H9 (cell line): ENCODE measurements at regions not wholly inside any gene's neighbourhood (a gene's known extent, or its start where the extent isn't known, plus 50 kb on each side); places are given as distances from the start of the nearest gene placed in this dataset.

Experiments
- DNase-seq: peaks from one replicate; pipeline ENCODE4 v3.0.0-alpha.2; 2017
- H2AFZ ChIP-seq: one replicate; pipeline ENCODE4 v1.6.1; 2013; ENCODE audit warnings: mild to moderate bottlenecking, low read length, control low read depth, moderate library complexity
- H2AK5ac ChIP-seq: 2 replicates; pipeline ENCODE4 v1.6.1; 2013; ENCODE audit warnings: low read length, control low read depth, mixed read lengths; ENCODE audit not compliant: insufficient read length
- H2BK120ac ChIP-seq: one replicate; pipeline ENCODE4 v1.6.1; 2013; ENCODE audit warnings: low read depth, mild to moderate bottlenecking, low read length, control low read depth, inconsistent platforms; ENCODE audit not compliant: poor library complexity, severe bottlenecking
- H2BK12ac ChIP-seq: 2 replicates; pipeline ENCODE4 v1.6.1; 2013; ENCODE audit warnings: low read length, control low read depth, mixed read lengths, low read depth; ENCODE audit not compliant: insufficient read length
- H2BK15ac ChIP-seq: 2 replicates; pipeline ENCODE4 v1.6.1; 2013; ENCODE audit warnings: low read depth, low read length, control low read depth
- H2BK20ac ChIP-seq: one replicate; pipeline ENCODE4 v1.6.1; 2013; ENCODE audit warnings: low read depth, mild to moderate bottlenecking, low read length, control low read depth, inconsistent platforms; ENCODE audit not compliant: poor library complexity, severe bottlenecking
- H2BK5ac ChIP-seq: 2 replicates; pipeline ENCODE4 v1.6.1; 2013; ENCODE audit warnings: low read length, control low read depth, mixed read lengths; ENCODE audit not compliant: insufficient read length
- H3K14ac ChIP-seq: 2 replicates; pipeline ENCODE4 v1.6.1; 2013; ENCODE audit warnings: low read length, control low read depth; ENCODE audit not compliant: insufficient read depth
- H3K18ac ChIP-seq: 2 replicates; pipeline ENCODE4 v1.6.1; 2013; ENCODE audit warnings: low read depth, mild to moderate bottlenecking, mixed read lengths, low read length, control low read depth; ENCODE audit not compliant: insufficient read length
- H3K23ac ChIP-seq: 2 replicates; pipeline ENCODE4 v1.6.1; 2013; ENCODE audit warnings: low read length, control low read depth, mixed read lengths, low read depth; ENCODE audit not compliant: insufficient read length
- H3K23me2 ChIP-seq: 2 replicates; pipeline ENCODE4 v1.6.1; 2013; ENCODE audit warnings: low read depth, mild to moderate bottlenecking, mixed read lengths, low read length, control low read depth; ENCODE audit not compliant: insufficient read length, poor library complexity, severe bottlenecking
- H3K27ac ChIP-seq: 2 replicates; pipeline ENCODE4 v1.5.1; 2013; ENCODE audit warnings: low read length, control low read depth, mixed read lengths, low read depth; ENCODE audit not compliant: insufficient read length
- H3K27me3 ChIP-seq: 2 replicates; pipeline ENCODE4 v1.6.1; 2013; ENCODE audit warnings: low read length, control low read depth, inconsistent platforms; ENCODE audit not compliant: insufficient read depth
- H3K4ac ChIP-seq: 2 replicates; pipeline ENCODE4 v1.6.1; 2013; ENCODE audit warnings: low read depth, mild to moderate bottlenecking, control low read depth, inconsistent platforms, low read length, moderate library complexity
- H3K4me1 ChIP-seq: 2 replicates; pipeline ENCODE4 v1.6.1; 2013; ENCODE audit warnings: low read length, control low read depth, inconsistent platforms; ENCODE audit not compliant: insufficient read depth
- H3K4me2 ChIP-seq: 2 replicates; pipeline ENCODE4 v1.6.1; 2013; ENCODE audit warnings: low read length, control low read depth, mixed read lengths; ENCODE audit not compliant: insufficient read length, insufficient read depth
- H3K56ac ChIP-seq: 2 replicates; pipeline ENCODE4 v1.6.1; 2013; ENCODE audit warnings: low read depth, mild to moderate bottlenecking, mixed read lengths, low read length, control low read depth; ENCODE audit not compliant: insufficient read length
- H3K79me1 ChIP-seq: 2 replicates; pipeline ENCODE4 v1.6.1; 2013; ENCODE audit warnings: low read depth, mild to moderate bottlenecking, moderate library complexity, low read length, control low read depth, inconsistent platforms; ENCODE audit not compliant: insufficient read depth, poor library complexity, severe bottlenecking
- H3K79me2 ChIP-seq: 2 replicates; pipeline ENCODE4 v1.6.1; 2013; ENCODE audit warnings: low read length, control low read depth, inconsistent platforms; ENCODE audit not compliant: insufficient read depth
- H3K9ac ChIP-seq: 2 replicates; pipeline ENCODE4 v1.6.1; 2013; ENCODE audit warnings: low read length, control low read depth, mixed read lengths; ENCODE audit not compliant: insufficient read length; ENCODE audit errors: extremely low read depth
- H3K9me3 ChIP-seq: one replicate; pipeline ENCODE4 v1.6.1; 2013; ENCODE audit warnings: low read depth, low read length, inconsistent platforms; ENCODE audit not compliant: control insufficient read depth
- H3T11ph ChIP-seq: one replicate; pipeline ENCODE4 v1.6.1; 2013; ENCODE audit warnings: mild to moderate bottlenecking, low read length, control low read depth, inconsistent platforms
- H4K20me1 ChIP-seq: one replicate; pipeline ENCODE4 v1.6.1; 2013; ENCODE audit not compliant: control insufficient read depth, insufficient read length, insufficient read depth
- H4K5ac ChIP-seq: 2 replicates; pipeline ENCODE4 v1.6.1; 2013; ENCODE audit warnings: low read depth, mild to moderate bottlenecking, mixed read lengths, low read length, control low read depth; ENCODE audit not compliant: insufficient read length
- H4K8ac ChIP-seq: replicated peaks from 2 replicates; pipeline ENCODE4 v1.6.1; 2013; ENCODE audit warnings: low read length, control low read depth, mixed read lengths, low read depth; ENCODE audit not compliant: insufficient read length
- H4K91ac ChIP-seq: 2 replicates; pipeline ENCODE4 v1.6.1; 2013; ENCODE audit warnings: low read depth, mild to moderate bottlenecking, moderate library complexity, mixed read lengths, low read length, control low read depth; ENCODE audit not compliant: insufficient read length
- H3K27ac Mint-ChIP-seq, 3 experiments: 2 replicates in 2 of 3; 3 replicates in 1 of 3; pipeline ENCODE4 v1.8.0; 2020 to 2021; ENCODE audit warnings: mixed read lengths in 3 of 3, mild to moderate bottlenecking in 1 of 3, moderate library complexity in 1 of 3
- H3K27me3 Mint-ChIP-seq: 2 replicates; pipeline ENCODE4 v1.8.0; 2021; ENCODE audit warnings: low read depth, mild to moderate bottlenecking, moderate library complexity, mixed read lengths
- H3K36me3 Mint-ChIP-seq, 3 experiments: 2 replicates in 2 of 3; 3 replicates in 1 of 3; pipeline ENCODE4 v1.8.0; 2020 to 2021; ENCODE audit warnings: low read depth in 3 of 3, mixed read lengths in 3 of 3; ENCODE audit not compliant: insufficient read depth in 1 of 3
- H3K4me1 Mint-ChIP-seq, 2 experiments: 2 replicates each; pipeline ENCODE4 v1.8.0; 2020; ENCODE audit warnings: mixed read lengths in 2 of 2
- H3K4me3 Mint-ChIP-seq, 2 experiments: 2 replicates in 1 of 2; 3 replicates in 1 of 2; pipeline ENCODE4 v1.8.0; 2020 to 2021; ENCODE audit warnings: mild to moderate bottlenecking in 2 of 2, mixed read lengths in 2 of 2, moderate library complexity in 1 of 2
- H3K9me3 Mint-ChIP-seq, 2 experiments: 2 replicates in 1 of 2; 3 replicates in 1 of 2; pipeline ENCODE4 v1.8.0; 2020; ENCODE audit warnings: mild to moderate bottlenecking in 2 of 2, mixed read lengths in 2 of 2, moderate library complexity in 1 of 2
- TF ChIP-seq, protein P1 (sequence below): fragments of 200-600 bp; sonication (generic); conservative IDR thresholded peaks from 3 replicates; pipeline ENCODE4 v1.8.0; 2021; ENCODE audit warnings: antibody characterized with exemption, mild to moderate bottlenecking

DNA sequence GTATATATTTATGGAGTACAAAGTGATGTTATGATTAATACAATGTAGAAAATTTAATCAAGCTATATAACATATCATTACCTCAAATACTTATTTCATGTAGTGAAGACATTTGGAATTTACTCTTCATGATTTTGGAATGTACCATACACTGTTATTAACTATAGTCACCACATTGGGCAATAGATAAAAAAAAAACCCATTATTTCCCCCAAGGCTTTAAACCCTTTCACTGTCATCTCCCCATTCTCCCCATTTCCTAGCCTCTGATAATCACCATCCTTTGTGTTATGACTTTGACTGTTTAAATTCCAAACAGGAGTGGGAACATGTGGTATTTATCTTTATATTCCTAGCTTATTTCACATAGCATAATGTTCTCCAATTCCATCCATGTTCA is 2189.1 kb upstream of the AGA start:
- no peaks in the 10 kb centered on the region for H3K27me3 Mint-ChIP-seq
- no peaks in the 10 kb centered on the region for H4K20me1 ChIP-seq
- H3K79me2 ChIP-seq = no peaks in the 10 kb centered on the region
- no peak overlapping the region for H2BK15ac ChIP-seq
- peaks cover under 1 to 10% (median 1%) of the 10 kb centered on the region in 3 experiments; a peak in 6 of 7 replicates for H3K36me3 Mint-ChIP-seq
- DNase-seq = no peak
- no peak overlapping the region for H4K5ac ChIP-seq
- no peaks in the 10 kb centered on the region for H3K79me1 ChIP-seq
- no peaks in the 10 kb centered on the region for H3K9me3 ChIP-seq
- no peak overlapping the region for H2BK120ac ChIP-seq
- no peaks in the 10 kb centered on the region for H3K27me3 ChIP-seq
- no peak overlapping the region for H3K4ac ChIP-seq
- H3K4me3 Mint-ChIP-seq = no peak overlapping the region
- no peaks in the 10 kb centered on the region for H3K4me1 ChIP-seq
- TF ChIP-seq, protein P1, sequence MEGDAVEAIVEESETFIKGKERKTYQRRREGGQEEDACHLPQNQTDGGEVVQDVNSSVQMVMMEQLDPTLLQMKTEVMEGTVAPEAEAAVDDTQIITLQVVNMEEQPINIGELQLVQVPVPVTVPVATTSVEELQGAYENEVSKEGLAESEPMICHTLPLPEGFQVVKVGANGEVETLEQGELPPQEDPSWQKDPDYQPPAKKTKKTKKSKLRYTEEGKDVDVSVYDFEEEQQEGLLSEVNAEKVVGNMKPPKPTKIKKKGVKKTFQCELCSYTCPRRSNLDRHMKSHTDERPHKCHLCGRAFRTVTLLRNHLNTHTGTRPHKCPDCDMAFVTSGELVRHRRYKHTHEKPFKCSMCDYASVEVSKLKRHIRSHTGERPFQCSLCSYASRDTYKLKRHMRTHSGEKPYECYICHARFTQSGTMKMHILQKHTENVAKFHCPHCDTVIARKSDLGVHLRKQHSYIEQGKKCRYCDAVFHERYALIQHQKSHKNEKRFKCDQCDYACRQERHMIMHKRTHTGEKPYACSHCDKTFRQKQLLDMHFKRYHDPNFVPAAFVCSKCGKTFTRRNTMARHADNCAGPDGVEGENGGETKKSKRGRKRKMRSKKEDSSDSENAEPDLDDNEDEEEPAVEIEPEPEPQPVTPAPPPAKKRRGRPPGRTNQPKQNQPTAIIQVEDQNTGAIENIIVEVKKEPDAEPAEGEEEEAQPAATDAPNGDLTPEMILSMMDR = no peak
- H3K56ac ChIP-seq = no peak overlapping the region
- no peak overlapping the region for H4K91ac ChIP-seq
- H2BK5ac ChIP-seq = no peak overlapping the region
- H3K27ac Mint-ChIP-seq = no peak overlapping the region
- H2AK5ac ChIP-seq = no peak overlapping the region
- no peak overlapping the region for H3K4me2 ChIP-seq
- H4K8ac ChIP-seq = no peak overlapping the region
- no peaks in the 10 kb centered on the region for H3K4me1 Mint-ChIP-seq
- no peak overlapping the region for H2BK20ac ChIP-seq
- H3T11ph ChIP-seq = no peak overlapping the region
- H3K23me2 ChIP-seq = no peaks in the 10 kb centered on the region
- no peak overlapping the region for H3K14ac ChIP-seq
- no peak overlapping the region for H3K27ac ChIP-seq
- H3K23ac ChIP-seq = no peak overlapping the region
- no peak overlapping the region for H3K18ac ChIP-seq
- peaks cover 5 to 6% of the 10 kb centered on the region in 2 experiments for H3K9me3 Mint-ChIP-seq
- H3K9ac ChIP-seq = no peak overlapping the region
- H2AFZ ChIP-seq = no peak overlapping the region
- H2BK12ac ChIP-seq = no peak overlapping the region
